Spleen (tissue), 11 donors: ENCODE measurements at regions not wholly inside any gene's neighbourhood (a gene's known extent, or its start where the extent isn't known, plus 50 kb on each side); places are given as distances from the start of the nearest gene placed in this dataset.

Source experiments
- DNase-seq: peaks from one replicate; pipeline ENCODE4 v3.0.0-alpha.2; 2020
- H3K27ac ChIP-seq, 8 donors: fragments of 200-600 bp; sonication (generic) in 7 of 8; 1 replicate in 4 of 8; 2 replicates in 4 of 8; pipeline versions ENCODE4 v1.5.0 to v1.8.0; 2016 to 2021; ENCODE audit warnings: inconsistent platforms in 4 of 8, mild to moderate bottlenecking in 4 of 8, moderate library complexity in 1 of 8
- H3K27me3 ChIP-seq, 7 donors: fragments of 200-600 bp; sonication (generic) in 6 of 7; replicated peaks in 1 of 7; 1 replicate in 4 of 7; 2 replicates in 3 of 7; pipeline versions ENCODE4 v1.5.0 to v1.8.0; 2016 to 2021; ENCODE audit warnings: inconsistent platforms in 3 of 7, mild to moderate bottlenecking in 1 of 7
- H3K36me3 ChIP-seq, 6 donors: fragments of 200-600 bp; sonication (generic) in 5 of 6; 1 replicate in 4 of 6; 2 replicates in 2 of 6; pipeline versions ENCODE4 v1.5.0 to v1.8.0; 2016 to 2021; ENCODE audit warnings: inconsistent platforms in 2 of 6
- H3K4me1 ChIP-seq, 6 donors: fragments of 200-600 bp; sonication (generic) in 5 of 6; 1 replicate in 3 of 6; 2 replicates in 3 of 6; pipeline versions ENCODE4 v1.5.0 to v1.8.0; 2016 to 2021; ENCODE audit warnings: inconsistent platforms in 3 of 6
- H3K4me3 ChIP-seq, 8 donors: fragments of 200-600 bp; sonication (generic) in 7 of 8; 1 replicate in 4 of 8; 2 replicates in 4 of 8; pipeline versions ENCODE4 v1.5.0 to v1.8.0; 2016 to 2021; ENCODE audit warnings: inconsistent platforms in 4 of 8, mild to moderate bottlenecking in 4 of 8, moderate library complexity in 2 of 8
- H3K9me3 ChIP-seq, 8 donors: fragments of 200-600 bp; sonication (generic) in 7 of 8; 1 replicate in 4 of 8; 2 replicates in 4 of 8; pipeline versions ENCODE4 v1.5.0 to v1.8.0; 2016 to 2021; ENCODE audit warnings: inconsistent platforms in 4 of 8
- CTCF ChIP-seq, 11 experiments: fragments of 200-600 bp in 7 of 11; fragments of 450-650 bp in 4 of 11; sonication (generic) in 4 of 11; IDR thresholded peaks in 8 of 11; conservative IDR thresholded peaks in 3 of 11; 1 replicate in 7 of 11; 2 replicates in 4 of 11; pipeline versions ENCODE4 v1.4.0 to v1.8.0; 2016 to 2021; ENCODE audit warnings: antibody characterized with exemption in 11 of 11, inconsistent platforms in 4 of 11, mild to moderate bottlenecking in 1 of 11
- POLR2A ChIP-seq, 3 donors: fragments of 450-650 bp; IDR thresholded peaks; one replicate each; pipeline ENCODE4 v1.5.1; 2017; ENCODE audit warnings: antibody characterized with exemption in 3 of 3, mild to moderate bottlenecking in 1 of 3
- POLR2AphosphoS5 ChIP-seq, 3 donors: sonication (generic); formaldehyde crosslinking; IDR thresholded peaks; one replicate each; pipeline ENCODE4 v1.5.1; 2017; ENCODE audit warnings: antibody characterized with exemption in 3 of 3
- WGBS, 5 donors: extraction: QIAGEN DNeasy Blood & Tissue Kit in 3 of 5; methylation state at CpG; one replicate each; pipeline versions ENCODE4 v1.1.5 to v1.1.7; 2013 to 2018; 5-methylcytosine and 5-hydroxymethylcytosine counted together
- intact Hi-C: fragments of 100-400 bp; cut with DNase I; formaldehyde crosslinking; loops from one replicate; pipeline ENCODE4 v1.15.0; 2023; ENCODE audit warnings: low total_unique reads
- small RNA-seq, 4 donors: library from RNA; depleted of rRNA; stranded (forward); fragments of <200 nt; gene quantifications; one replicate each; pipeline ENCODE3, GENCODE V24; 2016
- donor health status: healthy with polysubstance abuse.
- donor health status: DM: no; HTN: no; CAD: no; lungs with moderate emphysema.
- donor health status: DM: no; HTN: no; CAD: no.
- donor health status: Bipolar disorder and iron deficiency.
- donor health status: healthy.
- donor health status: DM: no; HTN: no; CAD: no.
- donor health status: DM: yes; HTN: yes; CAD: no.

DNA sequence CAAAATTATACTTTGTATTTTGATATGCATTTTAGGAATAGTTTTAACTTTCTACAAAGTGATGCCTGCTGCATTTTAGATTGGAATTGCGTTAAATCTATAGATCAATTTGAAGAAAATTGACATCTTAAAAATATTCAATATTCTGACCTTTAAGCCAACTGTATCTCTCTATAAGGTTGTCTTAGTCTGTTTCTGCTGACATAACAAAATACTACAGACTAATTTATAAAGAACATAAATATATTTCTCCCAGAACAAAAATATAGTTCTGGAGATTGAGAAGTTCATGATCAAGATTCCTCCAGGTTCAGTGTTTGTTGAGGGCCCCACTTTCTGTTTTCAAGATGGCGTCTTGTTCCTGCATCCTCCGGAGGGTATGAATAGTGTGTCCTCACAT lies 73.6 kb upstream of the NEGR1 start:
- no peaks in the 10 kb centered on the region for H3K9me3 ChIP-seq
- no peak overlapping the region for H3K27ac ChIP-seq
- no peaks in the 10 kb centered on the region for H3K36me3 ChIP-seq
- DNase-seq: no peak
- H3K4me3 ChIP-seq: no peak overlapping the region
- TF ChIP-seq POLR2A (IDR thresholded peaks at IDR 0.05): no peak
- no peak for TF ChIP-seq CTCF (IDR thresholded peaks at IDR 0.05 in 8 of 11, conservative IDR thresholded peaks at IDR 0.05 in 3 of 11)
- no peak for TF ChIP-seq POLR2AphosphoS5 (IDR thresholded peaks at IDR 0.05)
- no peaks in the 10 kb centered on the region for H3K27me3 ChIP-seq
- intact Hi-C loops: no loop called here
- H3K4me1 ChIP-seq: no peaks in the 10 kb centered on the region
- WGBS, 5 donors: 89 to 96% (median 90%) methylated on average over 3 of the region's 3 CpGs

DNA sequence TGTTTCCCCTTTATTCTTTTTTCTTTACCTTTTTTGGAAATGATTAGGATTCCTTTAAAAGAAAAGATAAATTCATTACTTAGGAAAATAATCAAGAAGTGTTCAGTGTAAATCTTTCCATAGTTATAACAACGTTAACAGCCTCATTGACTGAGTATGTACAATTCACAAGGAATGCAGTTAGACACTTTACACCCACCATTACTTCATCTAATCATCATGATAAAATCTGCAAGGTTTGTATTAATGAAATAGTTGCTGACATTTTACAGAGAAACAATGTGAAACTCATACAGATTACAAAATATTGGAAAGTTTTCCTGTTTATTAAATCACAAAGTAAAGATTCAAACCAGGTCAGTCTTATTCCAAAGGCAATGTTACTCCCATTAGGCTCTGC lies 59.3 kb upstream of the NEGR1 start:
- no peak overlapping the region for H3K27ac ChIP-seq
- no peak overlapping the region for H3K4me3 ChIP-seq
- WGBS, 5 donors: 61 to 69% (median 62%) methylated on average over 1 of the region's 1 CpG; no CpG with 5 or more reads in 2 of the 5 donors
- H3K4me1 ChIP-seq: no peaks in the 10 kb centered on the region
- H3K9me3 ChIP-seq: peaks cover 0 to 10% (median 0%) of the 10 kb centered on the region in 8 donors
- intact Hi-C loops: no loop called here
- no peak for DNase-seq
- TF ChIP-seq POLR2A (IDR thresholded peaks at IDR 0.05): no peak
- no peak for TF ChIP-seq CTCF (IDR thresholded peaks at IDR 0.05 in 8 of 11, conservative IDR thresholded peaks at IDR 0.05 in 3 of 11)
- TF ChIP-seq POLR2AphosphoS5 (IDR thresholded peaks at IDR 0.05): no peak
- no peaks in the 10 kb centered on the region for H3K27me3 ChIP-seq
- no peaks in the 10 kb centered on the region for H3K36me3 ChIP-seq

DNA sequence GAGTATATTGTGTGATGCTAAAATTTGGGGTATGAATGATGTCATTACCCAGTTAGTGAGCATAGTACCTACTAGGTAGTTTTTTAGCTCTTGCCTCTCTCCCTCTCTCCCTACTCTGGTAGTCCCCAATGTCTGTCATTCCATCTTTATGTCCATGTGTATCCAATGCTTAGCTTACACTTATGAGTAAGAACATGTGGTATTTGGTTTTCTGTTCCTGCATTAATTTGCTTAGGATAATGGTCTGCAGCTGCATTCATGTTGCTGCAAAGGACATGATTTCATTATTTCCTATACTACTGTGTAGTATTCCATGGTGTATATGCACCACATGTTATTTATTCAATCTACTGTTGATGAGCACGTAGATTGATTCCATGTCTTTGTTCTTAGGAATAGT lies 54.4 kb upstream of the NEGR1 start:
- 79 to 88% (median 85%) methylated on average over 1 of the region's 1 CpG; no CpG with 5 or more reads in 2 of the 5 donors for WGBS, 5 donors
- TF ChIP-seq CTCF (IDR thresholded peaks at IDR 0.05 in 8 of 11, conservative IDR thresholded peaks at IDR 0.05 in 3 of 11) (no peak), POLR2AphosphoS5 (IDR thresholded peaks at IDR 0.05) (no peak), POLR2A (IDR thresholded peaks at IDR 0.05) (no peak)
- Histone ChIP-seq H3K4me3 (no peak overlapping the region), H3K27ac (no peak overlapping the region), H3K27me3 (no peaks in the 10 kb centered on the region), H3K4me1 (no peaks in the 10 kb centered on the region), H3K9me3 (peaks cover 0 to 10% (median 0%) of the 10 kb centered on the region in 8 donors), H3K36me3 (no peaks in the 10 kb centered on the region)
- no peak for DNase-seq
- intact Hi-C loops: no loop called here

Small RNA genes lying in the stretch of these regions (small RNA-seq; reads per million reads assigned to genes)
- gene RN7SKP19: 0 reads per million in 4 donors
- 0 reads per million in 4 donors for gene RNA5SP50
- 0 reads per million in 4 donors for gene RNU4ATAC8P
- gene RNU6-1246P: 0 reads per million in 4 donors
